T-cell (primary cell): ENCODE measurements at regions not wholly inside any gene's neighbourhood (a gene's known extent, or its start where the extent isn't known, plus 50 kb on each side); places are given as distances from the start of the nearest gene placed in this dataset.

Experiments used
- ATAC-seq, 4 experiments: fragments of 200-7000 bp in 3 of 4; fragments of 150-1000 bp in 1 of 4; cut with Tn5 transposase; replicated peaks in 1 of 4; 1 replicate in 3 of 4; 2 replicates in 1 of 4; pipeline ENCODE4 v1.10.0; 2021; ENCODE audit warnings: moderate library complexity in 3 of 4, mild to moderate bottlenecking in 2 of 4, moderate number of reproducible peaks in 1 of 4
- CTCF ChIA-PET, 2 donors: fragments of 300-600 bp; sonication (Branson Sonifier 250); formaldehyde crosslinking; loops; one replicate each; lab custom pipeline; 2022; ENCODE audit warnings: antibody characterized with exemption in 2 of 2; lab: Charles Lee
- POLR2A ChIA-PET, 2 donors: fragments of 300-600 bp; sonication (Branson Sonifier 250); formaldehyde crosslinking; loops; one replicate each; lab custom pipeline; 2022; ENCODE audit warnings: antibody characterized with exemption in 2 of 2; lab: Charles Lee
- DNase-seq, 35 experiments: peaks; one replicate each; pipeline versions ENCODE4 v3.0.0 to v3.0.0-alpha.2; 2013 to 2023
- H3K27ac ChIP-seq: one replicate; pipeline ENCODE4 v1.5.1; 2013; ENCODE audit warnings: low read length
- H3K27me3 ChIP-seq, 2 experiments: replicated peaks in 1 of 2; 1 replicate in 1 of 2; 2 replicates in 1 of 2; pipeline versions ENCODE4 v1.6.1 to v1.7.0; 2013; ENCODE audit warnings: low read length in 1 of 2, mixed read lengths in 1 of 2; ENCODE audit not compliant: control insufficient read depth in 2 of 2, insufficient read depth in 2 of 2; ENCODE audit errors: extremely low read depth in 1 of 2
- H3K36me3 ChIP-seq, 2 donors: 1 replicate in 1 of 2; 2 replicates in 1 of 2; pipeline versions ENCODE4 v1.6.1 to v1.7.0; 2013; ENCODE audit warnings: low read length in 1 of 2; ENCODE audit not compliant: control insufficient read depth in 2 of 2, insufficient read depth in 1 of 2; ENCODE audit errors: extremely low read depth in 1 of 2
- H3K4me1 ChIP-seq, 2 experiments: 1 replicate in 1 of 2; 2 replicates in 1 of 2; pipeline versions ENCODE4 v1.6.1 to v1.7.0; 2013; ENCODE audit warnings: low read length in 2 of 2, mixed read lengths in 1 of 2; ENCODE audit not compliant: insufficient read depth in 2 of 2, control insufficient read depth in 1 of 2; ENCODE audit errors: extremely low read depth in 1 of 2
- H3K4me3 ChIP-seq, 2 donors: 1 replicate in 1 of 2; 2 replicates in 1 of 2; pipeline versions ENCODE4 v1.5.1 to v1.7.0; 2013; ENCODE audit warnings: mild to moderate bottlenecking in 2 of 2, low read length in 1 of 2, moderate library complexity in 1 of 2; ENCODE audit not compliant: control insufficient read depth in 1 of 2; ENCODE audit errors: extremely low read depth in 1 of 2
- H3K9me3 ChIP-seq: 2 replicates; pipeline ENCODE4 v1.7.0; 2013
- H3K27ac Mint-ChIP-seq, 2 donors: one replicate each; pipeline ENCODE4 v1.8.0; 2020 to 2021; ENCODE audit warnings: mild to moderate bottlenecking in 2 of 2, mixed read lengths in 2 of 2
- H3K27me3 Mint-ChIP-seq, 2 donors: one replicate each; pipeline ENCODE4 v1.8.0; 2021 to 2022; ENCODE audit warnings: mixed read lengths in 2 of 2
- H3K36me3 Mint-ChIP-seq: one replicate; pipeline ENCODE4 v1.8.0; 2021; ENCODE audit warnings: mixed read lengths
- H3K4me1 Mint-ChIP-seq, 3 donors: one replicate each; pipeline ENCODE4 v1.8.0; 2020 to 2022; ENCODE audit warnings: mixed read lengths in 3 of 3, mild to moderate bottlenecking in 1 of 3
- H3K4me3 Mint-ChIP-seq, 3 donors: one replicate each; pipeline ENCODE4 v1.8.0; 2020 to 2022; ENCODE audit warnings: mild to moderate bottlenecking in 3 of 3, mixed read lengths in 3 of 3, moderate library complexity in 3 of 3
- H3K9me3 Mint-ChIP-seq, 3 donors: one replicate each; pipeline ENCODE4 v1.8.0; 2020 to 2022; ENCODE audit warnings: mixed read lengths in 3 of 3
- WGBS: methylation state at CpG from one replicate; pipeline ENCODE4 v1.1.5; 2013; ENCODE audit warnings: missing lambda C conversion rate; ENCODE audit not compliant: insufficient coverage; 5-methylcytosine and 5-hydroxymethylcytosine counted together

DNA sequence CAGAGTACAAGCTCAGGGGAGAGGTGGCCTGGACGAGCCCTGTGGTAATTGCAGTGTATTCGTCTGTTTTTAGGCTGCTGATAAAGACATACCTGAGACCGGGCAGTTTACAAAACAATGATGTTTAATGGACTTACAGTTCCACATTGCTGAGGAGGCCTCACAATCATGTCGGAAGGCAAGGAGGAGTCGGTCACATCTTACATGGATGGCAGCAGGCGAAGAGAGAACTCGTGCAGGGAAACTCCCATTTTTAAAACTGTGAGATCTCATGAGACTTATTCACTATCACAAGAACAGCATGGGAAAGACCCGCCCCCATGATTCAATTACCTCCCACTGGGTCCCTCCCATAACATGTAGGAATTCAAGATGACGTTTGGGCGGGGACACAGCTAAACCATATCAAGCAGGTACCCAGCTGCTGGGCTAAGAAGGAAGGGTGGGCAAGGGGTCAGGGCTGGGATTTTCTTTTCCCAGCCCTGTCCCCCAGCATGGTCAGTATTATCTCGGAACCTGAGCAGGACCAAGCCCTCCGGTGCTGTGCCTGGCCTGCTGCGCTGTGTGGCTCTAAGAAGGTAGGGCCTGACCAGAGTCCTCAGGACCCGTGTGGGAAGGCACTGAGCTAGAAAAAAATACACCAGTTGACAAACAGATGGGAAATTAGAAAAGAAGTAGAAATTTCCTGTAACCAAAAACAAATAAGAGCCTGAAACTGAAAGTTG is 78.6 kb upstream of the SH3BP4 start:
- Mint-ChIP-seq H3K4me3 (no peak overlapping the region), H3K4me1 (peaks cover 0 to 2% (median 0%) of the 10 kb centered on the region in 3 donors), H3K27ac (no peak overlapping the region), H3K9me3 (no peaks in the 10 kb centered on the region), H3K36me3 (no peaks in the 10 kb centered on the region), H3K27me3 (peaks cover 13 to 16% of the 10 kb centered on the region in 2 donors)
- WGBS = 83% methylated on average over 6 of the region's 14 CpGs
- H3K4me1 ChIP-seq = no peaks in the 10 kb centered on the region
- no peaks in the 10 kb centered on the region for H3K36me3 ChIP-seq
- DNase-seq (no peak), ATAC-seq (no peak)
- no peaks in the 10 kb centered on the region for H3K9me3 ChIP-seq
- no peak overlapping the region for H3K4me3 ChIP-seq
- H3K27me3 ChIP-seq = peaks cover 0 to 6% of the 10 kb centered on the region in 2 experiments
- CTCF ChIA-PET = no interaction called here
- POLR2A ChIA-PET = no interaction called here
- H3K27ac ChIP-seq = no peak overlapping the region

DNA sequence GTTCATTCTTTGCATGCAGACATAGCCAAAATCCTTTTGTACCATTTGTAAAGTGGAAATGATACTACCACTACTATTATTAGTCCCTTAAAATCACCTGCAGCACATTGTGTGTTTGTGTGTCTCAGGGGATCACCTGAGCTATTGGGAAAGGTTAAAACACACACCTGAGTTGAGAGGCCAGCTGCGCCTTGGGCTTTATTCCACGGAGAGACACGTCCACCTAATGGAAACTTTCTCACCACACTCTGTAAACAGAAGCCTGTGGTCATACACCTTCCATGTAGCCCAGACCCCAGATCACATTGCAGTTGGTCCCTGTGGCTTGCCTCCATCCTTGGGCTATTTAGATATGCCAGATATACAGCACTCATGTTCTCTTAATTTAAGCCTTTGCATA is 81.8 kb upstream of the SH3BP4 start:
- H3K27me3 ChIP-seq = peaks cover 0 to 6% of the 10 kb centered on the region in 2 experiments
- Mint-ChIP-seq H3K36me3 (no peaks in the 10 kb centered on the region), H3K27ac (no peak overlapping the region), H3K27me3 (peaks cover 10 to 11% of the 10 kb centered on the region in 2 donors), H3K4me3 (no peak overlapping the region), H3K4me1 (peaks cover 0 to under 1% (median 0%) of the 10 kb centered on the region in 3 donors), H3K9me3 (peaks cover 0 to 4% (median 0%) of the 10 kb centered on the region in 3 donors)
- ChIA-PET POLR2A (no interaction called here), CTCF (interaction anchor here in 1 of 2 donors (0.5 kb wide), 1 partner anchor 1497 kb away, joined by 3 read pairs; no protein-coding TSS in a partner anchor)
- no peak overlapping the region for H3K27ac ChIP-seq
- ATAC-seq (no peak), DNase-seq (no peak)
- H3K4me1 ChIP-seq = no peaks in the 10 kb centered on the region
- H3K9me3 ChIP-seq = no peaks in the 10 kb centered on the region
- no peak overlapping the region for H3K4me3 ChIP-seq
- 71% methylated on average over 3 of the region's 3 CpGs for WGBS
- no peaks in the 10 kb centered on the region for H3K36me3 ChIP-seq

DNA sequence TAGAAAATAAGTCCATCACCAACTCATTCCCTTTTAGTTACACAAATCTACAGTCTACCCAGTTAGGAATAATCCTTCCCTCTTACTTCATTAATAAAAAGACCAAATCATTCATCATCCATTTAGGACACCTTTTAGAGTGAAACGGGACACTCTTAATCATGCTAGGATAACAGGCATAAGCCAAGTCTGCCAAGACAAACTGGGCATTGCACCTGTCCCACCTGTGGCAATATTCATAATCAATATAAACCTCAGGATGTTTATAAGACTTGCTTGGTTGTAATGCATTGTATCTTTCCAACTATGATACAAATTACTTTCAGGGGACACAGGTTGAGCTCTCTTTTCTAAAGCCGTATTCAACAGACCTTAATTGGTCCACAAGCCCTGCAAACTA is 82.7 kb upstream of the SH3BP4 start:
- no CpG with 5 or more reads among the region's 2 CpGs for WGBS
- Histone ChIP-seq H3K4me3 (no peak overlapping the region), H3K27me3 (peaks cover 0 to 3% of the 10 kb centered on the region in 2 experiments), H3K4me1 (no peaks in the 10 kb centered on the region), H3K9me3 (no peaks in the 10 kb centered on the region), H3K27ac (no peak overlapping the region), H3K36me3 (no peaks in the 10 kb centered on the region)
- no peak overlapping the region for H3K4me3 Mint-ChIP-seq
- ATAC-seq (no peak), DNase-seq (no peak)
- peaks cover 10 to 11% of the 10 kb centered on the region in 2 donors for H3K27me3 Mint-ChIP-seq
- ChIA-PET CTCF (no interaction called here), POLR2A (no interaction called here)
- H3K27ac Mint-ChIP-seq = no peak overlapping the region
- no peaks in the 10 kb centered on the region for H3K36me3 Mint-ChIP-seq
- no peaks in the 10 kb centered on the region for H3K4me1 Mint-ChIP-seq
- H3K9me3 Mint-ChIP-seq = peaks cover 0 to 4% (median 0%) of the 10 kb centered on the region in 3 donors

DNA sequence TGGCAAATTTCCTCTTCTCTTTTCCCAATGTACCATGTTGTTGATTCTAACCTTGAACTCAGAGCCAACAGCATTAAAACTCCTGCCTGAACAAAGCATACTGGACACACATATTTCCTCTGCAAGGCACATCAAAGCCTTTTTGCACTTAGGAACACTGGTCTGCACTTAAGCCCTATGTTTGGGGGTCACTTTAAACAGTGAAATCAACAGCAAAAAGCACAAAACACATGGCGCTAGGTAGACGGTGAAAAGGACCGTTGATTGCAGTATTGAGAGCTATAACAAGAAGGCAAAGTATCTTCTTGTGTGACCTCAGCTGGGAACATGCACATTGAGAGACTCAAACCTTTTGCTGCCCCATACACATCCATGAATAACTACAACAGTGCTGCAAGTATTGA is 83.9 kb upstream of the SH3BP4 start:
- no peak overlapping the region for H3K27ac ChIP-seq
- POLR2A ChIA-PET = no interaction called here
- H3K27me3 Mint-ChIP-seq = peaks cover 6 to 11% of the 10 kb centered on the region in 2 donors
- no peak overlapping the region for H3K4me3 Mint-ChIP-seq
- H3K4me1 ChIP-seq = no peaks in the 10 kb centered on the region
- ATAC-seq (no peak), DNase-seq (no peak)
- CTCF ChIA-PET = no interaction called here
- no peaks in the 10 kb centered on the region for H3K4me1 Mint-ChIP-seq
- H3K4me3 ChIP-seq = no peak overlapping the region
- H3K9me3 ChIP-seq = no peaks in the 10 kb centered on the region
- no CpG with 5 or more reads among the region's 3 CpGs for WGBS
- H3K36me3 Mint-ChIP-seq = no peaks in the 10 kb centered on the region
- no peak overlapping the region for H3K27ac Mint-ChIP-seq
- peaks cover 0 to 3% of the 10 kb centered on the region in 2 experiments for H3K27me3 ChIP-seq
- peaks cover 0 to 4% (median 0%) of the 10 kb centered on the region in 3 donors for H3K9me3 Mint-ChIP-seq
- no peaks in the 10 kb centered on the region for H3K36me3 ChIP-seq

DNA sequence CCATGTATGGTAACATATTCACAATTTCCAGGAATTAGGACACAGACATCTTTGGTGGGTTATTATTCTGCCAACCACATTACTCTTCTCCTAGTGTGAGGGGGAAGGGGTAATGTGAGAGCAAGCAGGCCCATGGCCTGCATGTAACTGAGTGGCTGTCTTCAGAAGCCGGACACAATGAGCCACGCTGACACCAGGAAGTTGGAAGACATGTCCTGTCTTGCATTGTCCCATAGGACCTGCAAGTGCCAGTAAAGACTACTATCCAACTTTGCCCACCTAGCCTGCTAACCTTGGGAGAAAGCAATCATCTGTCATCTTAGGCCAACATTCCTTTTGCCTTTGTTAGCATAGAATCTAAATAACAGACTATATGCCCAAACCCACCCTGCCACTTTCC is 86.2 kb upstream of the SH3BP4 start:
- Mint-ChIP-seq H3K4me3 (no peak overlapping the region), H3K4me1 (no peaks in the 10 kb centered on the region), H3K9me3 (peaks cover 0 to 4% (median 0%) of the 10 kb centered on the region in 3 donors), H3K36me3 (no peaks in the 10 kb centered on the region), H3K27ac (no peak overlapping the region), H3K27me3 (peaks cover 4 to 11% of the 10 kb centered on the region in 2 donors)
- no peak for ATAC-seq
- no peak overlapping the region for H3K4me3 ChIP-seq
- H3K27ac ChIP-seq = no peak overlapping the region
- CTCF ChIA-PET = no interaction called here
- POLR2A ChIA-PET = no interaction called here
- H3K9me3 ChIP-seq = no peaks in the 10 kb centered on the region
- peaks cover 0 to 3% of the 10 kb centered on the region in 2 experiments for H3K27me3 ChIP-seq
- WGBS = 100% methylated on average over 2 of the region's 2 CpGs
- DNase-seq = no peak
- no peaks in the 10 kb centered on the region for H3K36me3 ChIP-seq
- H3K4me1 ChIP-seq = no peaks in the 10 kb centered on the region

DNA sequence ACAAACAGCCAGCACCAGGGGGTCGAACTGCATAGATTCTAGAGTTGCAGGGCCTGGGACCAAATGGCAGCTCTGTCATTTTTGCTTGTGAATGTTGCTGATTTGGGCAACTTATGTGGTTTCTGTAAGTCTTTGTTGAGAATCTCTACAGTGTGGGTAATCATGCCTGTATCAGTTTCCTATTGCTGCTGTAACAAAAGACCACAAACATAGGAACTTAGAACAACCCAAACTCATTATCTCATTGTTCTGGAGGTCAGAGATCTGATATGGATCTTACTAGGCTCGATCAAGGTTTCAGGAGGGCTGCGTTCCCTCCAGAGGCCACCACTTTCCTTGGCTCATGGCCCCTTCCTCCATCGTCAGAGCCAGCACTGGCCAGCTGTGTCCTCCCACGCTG is 86.8 kb upstream of the SH3BP4 start:
- H3K9me3 Mint-ChIP-seq = peaks cover 0 to 4% (median 0%) of the 10 kb centered on the region in 3 donors
- Histone ChIP-seq H3K27ac (no peak overlapping the region), H3K27me3 (peaks cover 0 to 3% of the 10 kb centered on the region in 2 experiments), H3K4me3 (no peak overlapping the region), H3K36me3 (no peaks in the 10 kb centered on the region), H3K4me1 (no peaks in the 10 kb centered on the region), H3K9me3 (no peaks in the 10 kb centered on the region)
- no peaks in the 10 kb centered on the region for H3K4me1 Mint-ChIP-seq
- no peak overlapping the region for H3K27ac Mint-ChIP-seq
- peaks cover 0 to 6% of the 10 kb centered on the region in 2 donors for H3K27me3 Mint-ChIP-seq
- no peaks in the 10 kb centered on the region for H3K36me3 Mint-ChIP-seq
- POLR2A ChIA-PET = no interaction called here
- CTCF ChIA-PET = no interaction called here
- WGBS = 61% methylated on average over 3 of the region's 5 CpGs
- ATAC-seq = no peak
- DNase-seq = no peak
- H3K4me3 Mint-ChIP-seq = no peak overlapping the region
